ENCODE measurements at regions not wholly inside any gene's neighbourhood (a gene's known extent, or its start where the extent isn't known, plus 50 kb on each side); places are given as distances from the start of the nearest gene placed in this dataset.

GRCh38 chr12:130014485-130014807 is 110.6 kb upstream of the TMEM132D start:
- no peak overlapping the region for H3K27ac ChIP-seq
- no peak overlapping the region for H3K4me3 ChIP-seq (ENCODE audit: low read depth, low read length)
- no peak for TF ChIP-seq CTCF (IDR thresholded peaks at IDR 0.05)
- no peak overlapping the region for H3K4me2 ChIP-seq (ENCODE audit: low read length)
- no peaks in the 10 kb centered on the region for H3K36me3 ChIP-seq (ENCODE audit: control insufficient read depth, insufficient read depth, low read length)
- H3K79me2 ChIP-seq, result no peaks in the 10 kb centered on the region
- H2AFZ ChIP-seq, result no peak overlapping the region
- H3K9ac ChIP-seq, result no peak overlapping the region
- no peaks in the 10 kb centered on the region for H3K9me3 ChIP-seq (ENCODE audit: control insufficient read depth, low read length)
- no peaks in the 10 kb centered on the region for H3K4me1 ChIP-seq
- H3K27me3 ChIP-seq (ENCODE audit: control insufficient read depth, insufficient read depth, low read length), result peaks cover 8% of the 10 kb centered on the region

GRCh38 chr12:130016194-130016593 is 112.4 kb upstream of the TMEM132D start:
- no peaks in the 10 kb centered on the region for H3K79me2 ChIP-seq
- TF ChIP-seq CTCF (IDR thresholded peaks at IDR 0.05), result no peak
- no peak overlapping the region for H2AFZ ChIP-seq
- no peak overlapping the region for H3K27ac ChIP-seq
- H3K4me2 ChIP-seq (ENCODE audit: low read length), result no peak overlapping the region
- peaks cover 4% of the 10 kb centered on the region for H3K27me3 ChIP-seq (ENCODE audit: control insufficient read depth, insufficient read depth, low read length)
- no peaks in the 10 kb centered on the region for H3K36me3 ChIP-seq (ENCODE audit: control insufficient read depth, insufficient read depth, low read length)
- H3K9ac ChIP-seq, result no peak overlapping the region
- H3K4me1 ChIP-seq, result no peaks in the 10 kb centered on the region
- no peaks in the 10 kb centered on the region for H3K9me3 ChIP-seq (ENCODE audit: control insufficient read depth, low read length)
- no peak overlapping the region for H3K4me3 ChIP-seq (ENCODE audit: low read depth, low read length)

- Histone ChIP-seq H3K4me1 (no peaks in the 10 kb centered on the region), H3K79me2 (no peaks in the 10 kb centered on the region), H3K27me3 (ENCODE audit: control insufficient read depth, insufficient read depth, low read length) (peaks cover 4% of the 10 kb centered on the region), H3K27ac (no peak overlapping the region), H3K9ac (no peak overlapping the region), H3K9me3 (ENCODE audit: control insufficient read depth, low read length) (no peaks in the 10 kb centered on the region), H3K36me3 (ENCODE audit: control insufficient read depth, insufficient read depth, low read length) (no peaks in the 10 kb centered on the region), H3K4me2 (ENCODE audit: low read length) (no peak overlapping the region), H2AFZ (no peak overlapping the region), H3K4me3 (ENCODE audit: low read depth, low read length) (no peak overlapping the region)
- TF ChIP-seq CTCF (IDR thresholded peaks at IDR 0.05), result no peak
Measured at GRCh38 chr12:130016986-130017385, 113.2 kb upstream of the TMEM132D start.

GRCh38 chr12:130017591-130018449 is 114.0 kb upstream of the TMEM132D start:
- no peak for TF ChIP-seq CTCF (IDR thresholded peaks at IDR 0.05)
- Histone ChIP-seq H3K9ac (no peak overlapping the region), H3K9me3 (ENCODE audit: control insufficient read depth, low read length) (no peaks in the 10 kb centered on the region), H3K4me3 (ENCODE audit: low read depth, low read length) (no peak overlapping the region), H3K4me2 (ENCODE audit: low read length) (no peak overlapping the region), H3K79me2 (no peaks in the 10 kb centered on the region), H3K27me3 (ENCODE audit: control insufficient read depth, insufficient read depth, low read length) (peaks cover 4% of the 10 kb centered on the region), H3K27ac (no peak overlapping the region), H2AFZ (peak overlapping the region; percentile 60), H3K36me3 (ENCODE audit: control insufficient read depth, insufficient read depth, low read length) (no peaks in the 10 kb centered on the region), H3K4me1 (no peaks in the 10 kb centered on the region)

GRCh38 chr12:130018614-130019013 is 114.8 kb upstream of the TMEM132D start:
- Histone ChIP-seq H3K4me2 (ENCODE audit: low read length) (no peak overlapping the region), H3K79me2 (no peaks in the 10 kb centered on the region), H3K9me3 (ENCODE audit: control insufficient read depth, low read length) (no peaks in the 10 kb centered on the region), H3K27me3 (ENCODE audit: control insufficient read depth, insufficient read depth, low read length) (peaks cover 4% of the 10 kb centered on the region), H3K27ac (no peak overlapping the region), H2AFZ (no peak overlapping the region), H3K9ac (no peak overlapping the region), H3K36me3 (ENCODE audit: control insufficient read depth, insufficient read depth, low read length) (no peaks in the 10 kb centered on the region), H3K4me1 (no peaks in the 10 kb centered on the region), H3K4me3 (ENCODE audit: low read depth, low read length) (no peak overlapping the region)
- TF ChIP-seq CTCF (IDR thresholded peaks at IDR 0.05), result no peak
